ENCODE measurements at regions not wholly inside any gene's neighbourhood (a gene's known extent, or its start where the extent isn't known, plus 50 kb on each side); places are given as distances from the start of the nearest gene placed in this dataset.

DNA sequence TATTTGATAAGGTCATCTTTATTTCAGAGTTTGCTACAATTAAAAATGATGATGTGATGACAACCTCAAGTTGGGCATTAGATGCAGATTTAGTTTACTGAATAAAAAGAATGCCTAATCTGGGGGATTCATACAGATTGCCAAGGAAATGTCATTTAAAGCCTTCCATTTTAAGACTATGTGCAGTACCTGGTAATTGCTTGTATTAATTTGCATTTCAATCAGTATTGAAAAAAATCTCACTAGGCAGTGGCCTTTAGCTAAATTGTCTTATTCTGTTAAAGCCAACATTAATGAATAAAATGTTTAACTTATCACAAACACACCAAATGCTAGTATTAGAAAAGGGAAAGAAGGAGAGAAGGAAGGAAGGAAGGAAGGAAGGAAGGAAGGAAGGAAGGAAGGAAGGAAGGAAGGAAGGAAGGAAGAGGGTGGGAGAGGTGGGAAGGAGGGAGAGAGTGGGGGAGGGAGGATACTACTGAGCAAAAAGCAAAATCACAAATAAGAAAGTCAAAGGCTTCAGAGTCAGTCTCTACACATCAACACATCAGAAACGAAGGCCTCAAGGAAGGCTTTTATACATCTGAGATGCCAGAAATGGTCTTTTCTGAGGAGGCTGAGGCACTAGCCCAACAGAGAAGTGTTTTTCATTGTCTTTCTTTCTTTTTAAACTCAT is 271.1 kb upstream of the CLEC14A start:
- Histone ChIP-seq H3K4me1 (replicated peaks; ENCODE audit: insufficient read depth) (no peaks in the 10 kb centered on the region), H3K36me3 (ENCODE audit: low read depth) (no peaks in the 10 kb centered on the region), H3K27ac (no peak overlapping the region), H3F3A (ENCODE audit: insufficient read depth, low read depth) (no peaks in the 10 kb centered on the region), H3K9me2 (ENCODE audit: insufficient read depth) (no peaks in the 10 kb centered on the region), H2AFZ (no peak overlapping the region), H3K79me2 (ENCODE audit: low read depth) (no peaks in the 10 kb centered on the region), H3K27me3 (ENCODE audit: insufficient read depth, low read depth) (no peaks in the 10 kb centered on the region), H3K9me3 (ENCODE audit: insufficient read depth, low read depth) (no peaks in the 10 kb centered on the region), H3K4me3 (no peak overlapping the region), H4K20me1 (ENCODE audit: insufficient read depth) (no peaks in the 10 kb centered on the region), H3K4me2 (no peak overlapping the region)
- ChIA-PET POLR2A (ENCODE audit: unreplicated experiment) (no interaction called here), CTCF (no interaction called here)
- no peak for DNase-seq
- no peak for TF ChIP-seq EZH2 (IDR thresholded peaks at IDR 0.05; ENCODE audit: low read depth)
- TF ChIP-seq CTCF (conservative IDR thresholded peaks at IDR 0.05), result no peak
- intact Hi-C loops (cut with micrococcal nuclease; ENCODE audit: unreplicated experiment), result no loop called here
- BruUV-seq (replicated peaks), result no TSS peak

DNA sequence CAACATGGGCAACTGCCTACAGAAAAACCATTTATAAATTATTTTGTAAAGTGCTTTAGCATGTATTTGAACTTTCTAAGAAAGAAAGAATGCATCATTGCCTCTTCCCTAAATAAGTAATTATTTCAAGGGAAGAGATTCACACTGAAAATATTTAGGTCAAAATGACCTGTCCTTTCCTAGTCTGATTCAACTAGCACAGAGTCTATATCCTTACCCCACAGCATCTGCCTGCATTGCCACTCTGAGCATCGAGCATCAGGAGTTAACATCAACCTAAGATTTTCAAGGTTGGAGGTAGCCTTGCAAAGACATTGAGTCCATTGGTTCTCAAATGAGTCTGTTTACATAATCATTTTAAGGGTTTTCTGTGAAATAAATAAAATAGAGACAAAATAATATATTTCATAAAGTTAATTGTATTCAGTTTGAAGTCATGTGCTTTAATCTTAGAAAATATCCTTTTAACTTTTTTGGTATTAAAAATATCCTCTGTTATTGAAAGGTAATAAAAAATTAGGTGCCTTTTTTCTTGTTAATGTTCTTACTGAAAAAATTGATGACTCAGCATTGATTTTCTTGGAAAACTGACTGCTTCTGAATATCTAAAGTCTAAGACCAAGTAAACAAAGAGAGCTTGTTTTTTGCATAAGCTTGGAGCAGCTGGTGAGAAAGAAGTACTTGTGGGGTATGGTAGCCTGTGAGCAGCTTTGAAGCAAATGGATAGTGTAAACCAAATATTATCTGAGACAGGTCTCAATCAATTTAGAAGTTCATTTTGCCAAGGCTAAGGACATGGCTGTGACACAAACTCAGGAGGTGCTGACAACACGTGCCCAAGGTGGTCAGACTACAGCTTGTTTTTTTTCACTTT is 269.0 kb upstream of the CLEC14A start:
- no peak for DNase-seq
- ChIA-PET POLR2A (ENCODE audit: unreplicated experiment) (interaction anchor here (0.6 kb wide), 1 partner anchor 1178 kb away, joined by 3 read pairs; no protein-coding TSS in a partner anchor), CTCF (no interaction called here)
- intact Hi-C loops (cut with micrococcal nuclease; ENCODE audit: unreplicated experiment), result no loop called here
- Histone ChIP-seq H3K9me3 (ENCODE audit: insufficient read depth, low read depth) (no peaks in the 10 kb centered on the region), H3K27me3 (ENCODE audit: insufficient read depth, low read depth) (no peaks in the 10 kb centered on the region), H3K9me2 (ENCODE audit: insufficient read depth) (no peaks in the 10 kb centered on the region), H3F3A (ENCODE audit: insufficient read depth, low read depth) (no peaks in the 10 kb centered on the region), H3K36me3 (ENCODE audit: low read depth) (no peaks in the 10 kb centered on the region), H3K4me2 (no peak overlapping the region), H3K4me3 (no peak overlapping the region), H3K4me1 (replicated peaks; ENCODE audit: insufficient read depth) (no peaks in the 10 kb centered on the region), H2AFZ (no peak overlapping the region), H3K79me2 (ENCODE audit: low read depth) (no peaks in the 10 kb centered on the region), H4K20me1 (ENCODE audit: insufficient read depth) (no peaks in the 10 kb centered on the region), H3K27ac (no peak overlapping the region)
- TF ChIP-seq EZH2 (IDR thresholded peaks at IDR 0.05; ENCODE audit: low read depth) (no peak), CTCF (conservative IDR thresholded peaks at IDR 0.05) (no peak)
- BruUV-seq (replicated peaks), result no TSS peak

GRCh38 chr14:38522724-38523123 is 266.8 kb upstream of the CLEC14A start:
- H3K9me2 ChIP-seq (ENCODE audit: insufficient read depth), result no peaks in the 10 kb centered on the region
- TF ChIP-seq EZH2 (IDR thresholded peaks at IDR 0.05; ENCODE audit: low read depth) (no peak), CTCF (conservative IDR thresholded peaks at IDR 0.05) (no peak)
- BruUV-seq (replicated peaks), result no TSS peak
- H3K79me2 ChIP-seq (ENCODE audit: low read depth), result no peaks in the 10 kb centered on the region
- H3K4me3 ChIP-seq, result no peak overlapping the region
- intact Hi-C loops (cut with micrococcal nuclease; ENCODE audit: unreplicated experiment), result no loop called here
- no peak for DNase-seq
- H3K4me1 ChIP-seq (replicated peaks; ENCODE audit: insufficient read depth), result no peaks in the 10 kb centered on the region
- no peaks in the 10 kb centered on the region for H4K20me1 ChIP-seq (ENCODE audit: insufficient read depth)
- no peaks in the 10 kb centered on the region for H3K9me3 ChIP-seq (ENCODE audit: insufficient read depth, low read depth)
- H3K27me3 ChIP-seq (ENCODE audit: insufficient read depth, low read depth), result no peaks in the 10 kb centered on the region
- H3K27ac ChIP-seq, result no peak overlapping the region
- H2AFZ ChIP-seq, result no peak overlapping the region
- no peaks in the 10 kb centered on the region for H3K36me3 ChIP-seq (ENCODE audit: low read depth)
- no peaks in the 10 kb centered on the region for H3F3A ChIP-seq (ENCODE audit: insufficient read depth, low read depth)
- no peak overlapping the region for H3K4me2 ChIP-seq
- CTCF ChIA-PET, result no interaction called here
- POLR2A ChIA-PET (ENCODE audit: unreplicated experiment), result no interaction called here
